B cell (primary cell): ENCODE measurements at regions not wholly inside any gene's neighbourhood (a gene's known extent, or its start where the extent isn't known, plus 50 kb on each side); places are given as distances from the start of the nearest gene placed in this dataset.

ENCODE experiments used
- ATAC-seq: fragments of 200-7000 bp; cut with Tn5 transposase; one replicate; pipeline ENCODE4 v1.10.0; 2021; ENCODE audit warnings: low read depth, mild to moderate bottlenecking, moderate number of reproducible peaks, moderate library complexity
- CTCF ChIA-PET: fragments of 350-600 bp; sonication (Branson Sonifier 250); formaldehyde crosslinking; loops from one replicate; lab custom pipeline; 2021; ENCODE audit warnings: antibody characterized with exemption, inconsistent platforms; lab: Charles Lee
- POLR2A ChIA-PET: fragments of 350-600 bp; sonication (Branson Sonifier 250); formaldehyde crosslinking; loops from one replicate; lab custom pipeline; 2021; ENCODE audit warnings: antibody characterized with exemption; lab: Charles Lee
- DNase-seq: peaks from one replicate; pipeline ENCODE4 v3.0.0; 2013
- H2AFZ ChIP-seq: 2 replicates; pipeline ENCODE4 v1.6.1; 2012; ENCODE audit warnings: mild to moderate bottlenecking, low read depth, low read length; ENCODE audit not compliant: insufficient read depth, poor library complexity, severe bottlenecking
- H3K27ac ChIP-seq, 2 donors: 1 replicate in 1 of 2; 2 replicates in 1 of 2; pipeline ENCODE4 v1.5.1; 2012 to 2013; ENCODE audit warnings: low read length in 2 of 2, mild to moderate bottlenecking in 2 of 2, moderate library complexity in 1 of 2
- H3K27me3 ChIP-seq, 4 experiments: fragments of 200-600 bp in 1 of 4; sonication (generic) in 1 of 4; replicated peaks in 1 of 4; 1 replicate in 2 of 4; 2 replicates in 2 of 4; pipeline versions ENCODE4 v1.6.1 to v1.7.0; 2013 to 2016; ENCODE audit warnings: low read length in 3 of 4, mild to moderate bottlenecking in 2 of 4, mixed read lengths in 1 of 4, moderate library complexity in 1 of 4; ENCODE audit not compliant: insufficient read depth in 4 of 4, control insufficient read depth in 3 of 4; ENCODE audit errors: control extremely low read depth in 1 of 4
- H3K36me3 ChIP-seq, 2 experiments: replicated peaks in 1 of 2; 1 replicate in 1 of 2; 2 replicates in 1 of 2; pipeline versions ENCODE4 v1.6.1 to v1.7.1; 2013; ENCODE audit warnings: low read length in 1 of 2; ENCODE audit not compliant: insufficient read depth in 2 of 2, control insufficient read depth in 1 of 2; ENCODE audit errors: control extremely low read depth in 1 of 2, extremely low read depth in 1 of 2
- H3K4me1 ChIP-seq, 2 donors: fragments of 200-600 bp in 1 of 2; sonication (generic) in 1 of 2; 1 replicate in 1 of 2; 2 replicates in 1 of 2; pipeline versions ENCODE4 v1.5.1 to v1.6.1; 2013 to 2017; ENCODE audit warnings: low read length in 2 of 2; ENCODE audit not compliant: control insufficient read depth in 2 of 2, insufficient read depth in 2 of 2
- H3K4me2 ChIP-seq: replicated peaks from 2 replicates; pipeline ENCODE3; 2012; ENCODE audit warnings: mild to moderate bottlenecking, low read depth, low read length; ENCODE audit not compliant: poor library complexity, severe bottlenecking
- H3K4me3 ChIP-seq, 5 experiments: fragments of 200-600 bp in 1 of 5; sonication (generic) in 1 of 5; 1 replicate in 3 of 5; 2 replicates in 2 of 5; pipeline versions ENCODE4 v1.5.1 to v1.7.0; 2011 to 2016; ENCODE audit warnings: low read length in 4 of 5, mild to moderate bottlenecking in 4 of 5, low read depth in 2 of 5, control low read depth in 1 of 5, moderate library complexity in 1 of 5; ENCODE audit not compliant: insufficient read depth in 1 of 5; ENCODE audit errors: control extremely low read depth in 1 of 5, extremely low read depth in 1 of 5
- H3K79me2 ChIP-seq: fragments of 200-600 bp; sonication (generic); one replicate; pipeline ENCODE4 v1.6.0; 2016; ENCODE audit warnings: low read length; ENCODE audit not compliant: control insufficient read depth, insufficient read depth
- H3K9ac ChIP-seq: fragments of 200-600 bp; sonication (generic); 2 replicates; pipeline ENCODE4 v1.6.1; 2017; ENCODE audit warnings: mild to moderate bottlenecking, low read length, moderate library complexity
- H3K9me3 ChIP-seq, 3 donors: one replicate each; pipeline versions ENCODE4 v1.6.1 to v1.7.1; 2013; ENCODE audit warnings: low read length in 2 of 3; ENCODE audit not compliant: control insufficient read depth in 2 of 3, insufficient read depth in 1 of 3; ENCODE audit errors: control extremely low read depth in 1 of 3
- H4K20me1 ChIP-seq: 2 replicates; pipeline ENCODE4 v1.6.0; 2012; ENCODE audit warnings: mild to moderate bottlenecking, low read length; ENCODE audit not compliant: insufficient read depth, control insufficient read depth, poor library complexity, severe bottlenecking
- H3K27ac Mint-ChIP-seq: one replicate; pipeline ENCODE4 v1.8.0; 2021; ENCODE audit warnings: mixed read lengths
- H3K27me3 Mint-ChIP-seq: one replicate; pipeline ENCODE4 v1.8.0; 2021; ENCODE audit warnings: mixed read lengths
- H3K4me1 Mint-ChIP-seq: one replicate; pipeline ENCODE4 v1.8.0; 2021; ENCODE audit warnings: mixed read lengths
- H3K4me3 Mint-ChIP-seq: one replicate; pipeline ENCODE4 v1.8.0; 2021; ENCODE audit warnings: mixed read lengths
- H3K9me3 Mint-ChIP-seq: one replicate; pipeline ENCODE4 v1.8.0; 2022; ENCODE audit warnings: mixed read lengths; ENCODE audit not compliant: insufficient read depth
- EZH2 ChIP-seq: IDR thresholded peaks from 2 replicates; pipeline ENCODE4 v1.6.1; 2012; ENCODE audit warnings: borderline replicate concordance, low read depth, mild to moderate bottlenecking, moderate library complexity, low read length; ENCODE audit not compliant: insufficient read depth, poor library complexity, severe bottlenecking
- WGBS: methylation state at CpG from one replicate; pipeline ENCODE4 v1.1.5; 2013; ENCODE audit warnings: missing lambda C conversion rate; ENCODE audit not compliant: insufficient coverage; 5-methylcytosine and 5-hydroxymethylcytosine counted together
- intact Hi-C: fragments of 100-400 bp; cut with micrococcal nuclease; formaldehyde crosslinking; loops from one replicate; pipeline ENCODE4 v1.10.0; 2022
- TF ChIP-seq, protein P1 (sequence below): fragments of 200-600 bp; IDR thresholded peaks from one replicate; pipeline ENCODE4 v1.8.0; 2022; ENCODE audit warnings: antibody characterized with exemption, mild to moderate bottlenecking

DNA sequence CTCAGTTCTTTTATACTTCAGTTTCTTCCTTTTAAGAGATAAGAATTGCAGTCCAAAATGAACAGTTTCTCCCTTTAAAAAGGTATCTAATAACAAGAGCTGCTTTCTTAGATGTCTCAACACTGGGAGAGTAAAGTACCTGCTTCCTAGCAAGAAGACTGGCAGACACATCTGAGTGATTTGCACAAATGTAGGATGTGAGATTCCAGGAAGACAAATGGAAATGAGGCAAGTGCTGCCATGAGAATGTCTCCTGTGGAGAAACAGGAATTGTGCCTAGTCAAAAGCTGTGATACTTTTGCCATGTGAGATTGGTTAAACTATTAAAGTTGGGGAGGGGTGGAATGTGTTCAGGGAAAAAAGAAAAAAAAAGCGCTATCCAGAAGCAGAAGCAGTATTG lies 159.1 kb downstream of the HTR1A start:
- ChIA-PET POLR2A (no interaction called here), CTCF (no interaction called here)
- WGBS: no CpG with 5 or more reads among the region's 1 CpG
- no peaks in the 10 kb centered on the region for H3K9me3 ChIP-seq
- intact Hi-C loops: no loop called here
- H3K4me3 Mint-ChIP-seq: no peak overlapping the region
- H2AFZ ChIP-seq: no peak overlapping the region
- no peaks in the 10 kb centered on the region for H3K4me1 ChIP-seq
- H3K27ac ChIP-seq: no peak overlapping the region
- H3K36me3 ChIP-seq: no peaks in the 10 kb centered on the region
- no peaks in the 10 kb centered on the region for H3K79me2 ChIP-seq
- no peaks in the 10 kb centered on the region for H3K27me3 ChIP-seq
- no peaks in the 10 kb centered on the region for H3K27me3 Mint-ChIP-seq
- no peak overlapping the region for H3K4me2 ChIP-seq
- DNase-seq: no peak
- no peaks in the 10 kb centered on the region for H4K20me1 ChIP-seq
- H3K4me3 ChIP-seq: no peak overlapping the region
- no peak overlapping the region for H3K27ac Mint-ChIP-seq
- H3K9ac ChIP-seq: no peak overlapping the region
- H3K9me3 Mint-ChIP-seq: peaks cover 5% of the 10 kb centered on the region
- TF ChIP-seq, protein P1, sequence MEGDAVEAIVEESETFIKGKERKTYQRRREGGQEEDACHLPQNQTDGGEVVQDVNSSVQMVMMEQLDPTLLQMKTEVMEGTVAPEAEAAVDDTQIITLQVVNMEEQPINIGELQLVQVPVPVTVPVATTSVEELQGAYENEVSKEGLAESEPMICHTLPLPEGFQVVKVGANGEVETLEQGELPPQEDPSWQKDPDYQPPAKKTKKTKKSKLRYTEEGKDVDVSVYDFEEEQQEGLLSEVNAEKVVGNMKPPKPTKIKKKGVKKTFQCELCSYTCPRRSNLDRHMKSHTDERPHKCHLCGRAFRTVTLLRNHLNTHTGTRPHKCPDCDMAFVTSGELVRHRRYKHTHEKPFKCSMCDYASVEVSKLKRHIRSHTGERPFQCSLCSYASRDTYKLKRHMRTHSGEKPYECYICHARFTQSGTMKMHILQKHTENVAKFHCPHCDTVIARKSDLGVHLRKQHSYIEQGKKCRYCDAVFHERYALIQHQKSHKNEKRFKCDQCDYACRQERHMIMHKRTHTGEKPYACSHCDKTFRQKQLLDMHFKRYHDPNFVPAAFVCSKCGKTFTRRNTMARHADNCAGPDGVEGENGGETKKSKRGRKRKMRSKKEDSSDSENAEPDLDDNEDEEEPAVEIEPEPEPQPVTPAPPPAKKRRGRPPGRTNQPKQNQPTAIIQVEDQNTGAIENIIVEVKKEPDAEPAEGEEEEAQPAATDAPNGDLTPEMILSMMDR: no peak
- TF ChIP-seq EZH2: no peak
- no peak for ATAC-seq
- H3K4me1 Mint-ChIP-seq: no peaks in the 10 kb centered on the region

DNA sequence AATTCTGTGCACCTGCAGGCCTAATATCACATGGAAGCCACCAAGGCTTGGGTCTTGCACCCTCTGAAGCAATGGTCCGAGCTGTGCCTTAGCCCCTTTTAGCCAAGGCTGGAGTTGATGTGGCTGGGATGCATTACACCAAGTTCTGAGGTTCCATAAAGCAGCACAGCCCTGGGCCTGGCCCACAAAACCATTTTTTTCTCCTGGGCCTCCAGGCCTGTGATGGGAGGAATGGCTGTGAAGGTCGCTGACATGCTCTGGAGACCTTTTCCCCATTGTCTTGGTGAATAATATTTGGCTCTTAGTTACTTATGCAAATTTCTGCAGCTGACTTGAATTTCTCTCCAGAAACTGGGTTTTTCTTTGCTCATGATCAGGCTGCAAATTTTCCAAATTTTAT lies 167.3 kb downstream of the HTR1A start:
- Mint-ChIP-seq H3K27me3 (no peaks in the 10 kb centered on the region), H3K27ac (no peak overlapping the region), H3K9me3 (peaks cover 16% of the 10 kb centered on the region), H3K4me1 (no peaks in the 10 kb centered on the region), H3K4me3 (no peak overlapping the region)
- intact Hi-C loops: no loop called here
- ChIA-PET CTCF (no interaction called here), POLR2A (no interaction called here)
- ATAC-seq (no peak), DNase-seq (no peak)
- Histone ChIP-seq H3K4me2 (no peak overlapping the region), H3K9me3 (peaks cover 0 to 9% (median 8%) of the 10 kb centered on the region in 3 donors), H3K27me3 (no peaks in the 10 kb centered on the region), H3K27ac (no peak overlapping the region), H4K20me1 (no peaks in the 10 kb centered on the region), H3K36me3 (no peaks in the 10 kb centered on the region), H3K79me2 (no peaks in the 10 kb centered on the region), H2AFZ (no peak overlapping the region), H3K9ac (no peak overlapping the region), H3K4me3 (no peak overlapping the region), H3K4me1 (no peaks in the 10 kb centered on the region)
- TF ChIP-seq, protein P1: no peak
- TF ChIP-seq EZH2: no peak
- WGBS: 67% methylated on average over 1 of the region's 2 CpGs
